ENCODE measurements at regions not wholly inside any gene's neighbourhood (a gene's known extent, or its start where the extent isn't known, plus 50 kb on each side); places are given as distances from the start of the nearest gene placed in this dataset.

DNA sequence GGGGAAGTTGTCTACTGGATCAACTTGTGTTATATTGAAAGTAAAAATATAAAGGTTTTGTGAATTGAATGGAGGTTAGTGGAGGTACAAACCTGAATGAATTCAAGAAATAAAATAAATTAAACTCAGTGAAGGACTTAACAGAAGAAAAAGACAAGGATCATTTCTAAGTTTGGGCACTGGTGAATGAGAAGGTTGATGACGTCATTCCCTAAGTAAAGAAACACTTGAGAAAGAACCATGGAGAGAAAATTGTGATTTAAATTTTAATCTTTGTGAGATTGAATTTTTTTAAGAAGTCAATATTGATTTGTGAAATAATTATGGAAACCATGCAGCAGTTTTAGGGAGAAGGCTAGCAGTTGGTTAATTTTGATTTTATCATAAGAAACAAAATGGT, 900.3 kb upstream of the TYRP1 start:
- H3K27me3 ChIP-seq (ENCODE audit: insufficient read depth, low read depth), result no peaks in the 10 kb centered on the region
- intact Hi-C loops (cut with micrococcal nuclease; ENCODE audit: unreplicated experiment), result no loop called here
- no peaks in the 10 kb centered on the region for H3K36me3 ChIP-seq (ENCODE audit: low read depth)
- no peaks in the 10 kb centered on the region for H3K9me2 ChIP-seq (ENCODE audit: insufficient read depth)
- H3K4me3 ChIP-seq, result no peak overlapping the region
- no peak for TF ChIP-seq EZH2 (IDR thresholded peaks at IDR 0.05; ENCODE audit: low read depth)
- TF ChIP-seq, protein P1, sequence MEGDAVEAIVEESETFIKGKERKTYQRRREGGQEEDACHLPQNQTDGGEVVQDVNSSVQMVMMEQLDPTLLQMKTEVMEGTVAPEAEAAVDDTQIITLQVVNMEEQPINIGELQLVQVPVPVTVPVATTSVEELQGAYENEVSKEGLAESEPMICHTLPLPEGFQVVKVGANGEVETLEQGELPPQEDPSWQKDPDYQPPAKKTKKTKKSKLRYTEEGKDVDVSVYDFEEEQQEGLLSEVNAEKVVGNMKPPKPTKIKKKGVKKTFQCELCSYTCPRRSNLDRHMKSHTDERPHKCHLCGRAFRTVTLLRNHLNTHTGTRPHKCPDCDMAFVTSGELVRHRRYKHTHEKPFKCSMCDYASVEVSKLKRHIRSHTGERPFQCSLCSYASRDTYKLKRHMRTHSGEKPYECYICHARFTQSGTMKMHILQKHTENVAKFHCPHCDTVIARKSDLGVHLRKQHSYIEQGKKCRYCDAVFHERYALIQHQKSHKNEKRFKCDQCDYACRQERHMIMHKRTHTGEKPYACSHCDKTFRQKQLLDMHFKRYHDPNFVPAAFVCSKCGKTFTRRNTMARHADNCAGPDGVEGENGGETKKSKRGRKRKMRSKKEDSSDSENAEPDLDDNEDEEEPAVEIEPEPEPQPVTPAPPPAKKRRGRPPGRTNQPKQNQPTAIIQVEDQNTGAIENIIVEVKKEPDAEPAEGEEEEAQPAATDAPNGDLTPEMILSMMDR (conservative IDR thresholded peaks at IDR 0.05), result no peak
- no peaks in the 10 kb centered on the region for H3K79me2 ChIP-seq (ENCODE audit: low read depth)
- ChIA-PET CTCF (no interaction called here), POLR2A (ENCODE audit: unreplicated experiment) (no interaction called here)
- H2AFZ ChIP-seq, result no peak overlapping the region
- H3K4me1 ChIP-seq (replicated peaks; ENCODE audit: insufficient read depth), result no peaks in the 10 kb centered on the region
- no TSS peak for BruUV-seq (replicated peaks)
- DNase-seq, result no peak
- no peak overlapping the region for H3K4me2 ChIP-seq
- H3K27ac ChIP-seq, result no peak overlapping the region
- no peaks in the 10 kb centered on the region for H4K20me1 ChIP-seq (ENCODE audit: insufficient read depth)
- no peaks in the 10 kb centered on the region for H3F3A ChIP-seq (ENCODE audit: insufficient read depth, low read depth)
- H3K9me3 ChIP-seq (ENCODE audit: insufficient read depth, low read depth), result no peaks in the 10 kb centered on the region

DNA sequence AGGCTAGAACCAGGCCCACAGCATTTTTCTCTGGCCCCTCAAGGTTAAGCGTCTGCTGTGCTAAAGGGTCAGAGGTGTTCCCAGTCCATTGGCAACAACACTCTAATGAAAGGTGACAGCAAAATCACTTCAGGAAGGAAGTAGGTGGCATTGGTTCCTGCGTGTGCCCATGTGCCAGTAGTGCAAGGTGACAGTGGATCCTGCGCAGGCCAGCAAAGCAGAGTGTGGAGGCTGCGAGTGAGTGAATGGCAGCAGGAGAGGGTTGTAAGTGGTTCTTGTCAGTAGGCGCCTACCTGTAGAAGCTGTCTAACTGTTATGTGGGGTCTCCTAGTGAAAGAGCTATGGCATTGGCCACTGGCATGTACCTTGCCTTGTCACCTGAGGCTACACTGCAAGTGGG, 898.2 kb upstream of the TYRP1 start:
- H3K36me3 ChIP-seq (ENCODE audit: low read depth), result no peaks in the 10 kb centered on the region
- no TSS peak for BruUV-seq (replicated peaks)
- H3K27ac ChIP-seq, result no peak overlapping the region
- ChIA-PET CTCF (no interaction called here), POLR2A (ENCODE audit: unreplicated experiment) (no interaction called here)
- no peak overlapping the region for H3K4me2 ChIP-seq
- no peak overlapping the region for H2AFZ ChIP-seq
- no peaks in the 10 kb centered on the region for H3K4me1 ChIP-seq (replicated peaks; ENCODE audit: insufficient read depth)
- intact Hi-C loops (cut with micrococcal nuclease; ENCODE audit: unreplicated experiment), result no loop called here
- no peak for DNase-seq
- no peaks in the 10 kb centered on the region for H3K27me3 ChIP-seq (ENCODE audit: insufficient read depth, low read depth)
- TF ChIP-seq, protein P1 (conservative IDR thresholded peaks at IDR 0.05), result no peak
- no peak for TF ChIP-seq EZH2 (IDR thresholded peaks at IDR 0.05; ENCODE audit: low read depth)
- H3K4me3 ChIP-seq, result no peak overlapping the region
- no peaks in the 10 kb centered on the region for H3K79me2 ChIP-seq (ENCODE audit: low read depth)
- H4K20me1 ChIP-seq (ENCODE audit: insufficient read depth), result no peaks in the 10 kb centered on the region
- no peaks in the 10 kb centered on the region for H3F3A ChIP-seq (ENCODE audit: insufficient read depth, low read depth)
- no peaks in the 10 kb centered on the region for H3K9me2 ChIP-seq (ENCODE audit: insufficient read depth)
- H3K9me3 ChIP-seq (ENCODE audit: insufficient read depth, low read depth), result no peaks in the 10 kb centered on the region

DNA sequence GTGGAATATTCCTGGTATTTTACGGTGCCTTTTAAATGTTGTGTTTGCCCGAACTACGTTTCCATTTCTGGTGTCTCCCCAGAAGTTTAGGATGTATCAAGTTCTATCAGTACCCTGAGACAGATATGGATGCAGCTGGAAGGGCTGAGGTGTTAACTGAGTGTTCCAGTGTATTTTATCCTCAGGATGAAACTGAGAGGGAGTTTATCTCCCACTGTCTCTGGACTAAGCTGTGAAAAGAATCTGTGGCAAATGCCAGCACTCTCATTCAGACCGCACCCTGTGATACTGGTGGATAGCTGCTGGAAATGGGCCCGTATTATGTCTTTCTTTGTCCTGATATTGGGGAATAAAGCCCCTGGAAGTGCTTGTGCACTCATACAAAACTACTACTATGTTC, 887.2 kb upstream of the TYRP1 start:
- Histone ChIP-seq H2AFZ (no peak overlapping the region), H3K9me3 (ENCODE audit: insufficient read depth, low read depth) (no peaks in the 10 kb centered on the region), H3K27ac (no peak overlapping the region), H3K4me3 (no peak overlapping the region), H3K27me3 (ENCODE audit: insufficient read depth, low read depth) (no peaks in the 10 kb centered on the region), H3K79me2 (ENCODE audit: low read depth) (no peaks in the 10 kb centered on the region), H3K4me1 (replicated peaks; ENCODE audit: insufficient read depth) (no peaks in the 10 kb centered on the region), H4K20me1 (ENCODE audit: insufficient read depth) (no peaks in the 10 kb centered on the region), H3K36me3 (ENCODE audit: low read depth) (no peaks in the 10 kb centered on the region), H3K9me2 (ENCODE audit: insufficient read depth) (no peaks in the 10 kb centered on the region), H3K4me2 (no peak overlapping the region), H3F3A (ENCODE audit: insufficient read depth, low read depth) (no peaks in the 10 kb centered on the region)
- no TSS peak for BruUV-seq (replicated peaks)
- ChIA-PET CTCF (no interaction called here), POLR2A (ENCODE audit: unreplicated experiment) (no interaction called here)
- no peak for DNase-seq
- intact Hi-C loops (cut with micrococcal nuclease; ENCODE audit: unreplicated experiment), result no loop called here
- TF ChIP-seq, protein P1 (conservative IDR thresholded peaks at IDR 0.05), result no peak
- no peak for TF ChIP-seq EZH2 (IDR thresholded peaks at IDR 0.05; ENCODE audit: low read depth)

All from PC-9 (cell line).